KMS-11 (cell line): ENCODE measurements at regions not wholly inside any gene's neighbourhood (a gene's known extent, or its start where the extent isn't known, plus 50 kb on each side); places are given as distances from the start of the nearest gene placed in this dataset.

Source experiments
- H2AFZ ChIP-seq: fragments of 200-600 bp; sonication (generic); 2 replicates; pipeline ENCODE4 v1.6.1; 2016; ENCODE audit warnings: antibody characterized with exemption, mixed run types, low read depth
- H3K27ac ChIP-seq: fragments of 200-600 bp; sonication (generic); 2 replicates; pipeline ENCODE4 v1.6.1; 2016; ENCODE audit warnings: mild to moderate bottlenecking, mixed run types
- H3K27me3 ChIP-seq: fragments of 200-600 bp; sonication (generic); 2 replicates; pipeline ENCODE4 v1.6.1; 2017; ENCODE audit warnings: mild to moderate bottlenecking, low read depth, mixed run types, moderate library complexity; ENCODE audit not compliant: insufficient read depth
- H3K36me3 ChIP-seq: fragments of 200-600 bp; sonication (generic); 2 replicates; pipeline ENCODE4 v1.6.1; 2017; ENCODE audit warnings: mild to moderate bottlenecking, mixed run types; ENCODE audit not compliant: insufficient read depth
- H3K4me1 ChIP-seq: fragments of 200-600 bp; sonication (generic); 2 replicates; pipeline ENCODE4 v1.6.1; 2016; ENCODE audit warnings: mild to moderate bottlenecking, low read depth, mixed run types; ENCODE audit not compliant: poor library complexity, severe bottlenecking
- H3K4me2 ChIP-seq: fragments of 200-600 bp; sonication (generic); 2 replicates; pipeline ENCODE4 v1.7.0; 2016; ENCODE audit warnings: mild to moderate bottlenecking, mixed run types
- H3K4me3 ChIP-seq: fragments of 200-600 bp; sonication (generic); IDR thresholded peaks from 2 replicates; pipeline ENCODE4 v1.6.1; 2017; ENCODE audit warnings: low read depth, low read length, mixed read lengths; ENCODE audit not compliant: insufficient read depth
- H3K79me2 ChIP-seq: fragments of 200-600 bp; sonication (generic); 2 replicates; pipeline ENCODE4 v1.6.1; 2016; ENCODE audit warnings: low read depth, mixed run types; ENCODE audit not compliant: insufficient read depth
- H3K9ac ChIP-seq: fragments of 200-600 bp; sonication (generic); 2 replicates; pipeline ENCODE4 v1.6.1; 2016; ENCODE audit warnings: mild to moderate bottlenecking, mixed run types
- H4K20me1 ChIP-seq: fragments of 200-600 bp; sonication (generic); 2 replicates; pipeline ENCODE4 v1.6.1; 2016; ENCODE audit warnings: mild to moderate bottlenecking, mixed run types; ENCODE audit not compliant: insufficient read depth
- CTCF ChIP-seq: fragments of 200-600 bp; sonication (generic); conservative IDR thresholded peaks from 2 replicates; pipeline ENCODE4 v1.6.1; 2017; ENCODE audit warnings: low read depth, mild to moderate bottlenecking, antibody characterized with exemption, low read length, moderate library complexity, mixed read lengths

- Histone ChIP-seq H3K4me3 (no peak overlapping the region), H4K20me1 (no peaks in the 10 kb centered on the region), H3K4me1 (no peaks in the 10 kb centered on the region), H3K27ac (no peak overlapping the region), H3K4me2 (no peak overlapping the region), H3K36me3 (no peaks in the 10 kb centered on the region), H3K79me2 (no peaks in the 10 kb centered on the region), H3K27me3 (no peaks in the 10 kb centered on the region), H3K9ac (no peak overlapping the region), H2AFZ (no peak overlapping the region)
- TF ChIP-seq CTCF, result no peak
Observed at GRCh38 chr2:122166820-122167219, 411.4 kb downstream of the TSN start.

GRCh38 chr2:122167515-122167914, 412.1 kb downstream of the TSN start:
- Histone ChIP-seq H3K9ac (no peak overlapping the region), H3K36me3 (no peaks in the 10 kb centered on the region), H3K4me1 (no peaks in the 10 kb centered on the region), H3K27ac (no peak overlapping the region), H3K4me2 (no peak overlapping the region), H3K79me2 (no peaks in the 10 kb centered on the region), H3K4me3 (no peak overlapping the region), H2AFZ (no peak overlapping the region), H4K20me1 (no peaks in the 10 kb centered on the region), H3K27me3 (no peaks in the 10 kb centered on the region)
- no peak for TF ChIP-seq CTCF

GRCh38 chr2:122168799-122169198, 413.3 kb downstream of the TSN start:
- H3K36me3 ChIP-seq, result no peaks in the 10 kb centered on the region
- H3K4me2 ChIP-seq, result no peak overlapping the region
- no peaks in the 10 kb centered on the region for H3K79me2 ChIP-seq
- no peak overlapping the region for H3K9ac ChIP-seq
- no peaks in the 10 kb centered on the region for H3K27me3 ChIP-seq
- no peak overlapping the region for H3K27ac ChIP-seq
- H3K4me1 ChIP-seq, result no peaks in the 10 kb centered on the region
- no peaks in the 10 kb centered on the region for H4K20me1 ChIP-seq
- H3K4me3 ChIP-seq, result no peak overlapping the region
- no peak overlapping the region for H2AFZ ChIP-seq
- no peak for TF ChIP-seq CTCF

GRCh38 chr2:122172812-122173211, 417.4 kb downstream of the TSN start:
- H4K20me1 ChIP-seq, result no peaks in the 10 kb centered on the region
- TF ChIP-seq CTCF, result no peak
- H3K36me3 ChIP-seq, result no peaks in the 10 kb centered on the region
- no peak overlapping the region for H3K9ac ChIP-seq
- H3K27me3 ChIP-seq, result no peaks in the 10 kb centered on the region
- no peak overlapping the region for H3K27ac ChIP-seq
- no peak overlapping the region for H3K4me2 ChIP-seq
- no peak overlapping the region for H3K4me3 ChIP-seq
- H3K79me2 ChIP-seq, result no peaks in the 10 kb centered on the region
- H3K4me1 ChIP-seq, result no peaks in the 10 kb centered on the region
- no peak overlapping the region for H2AFZ ChIP-seq

- no peak overlapping the region for H2AFZ ChIP-seq
- H3K27ac ChIP-seq, result no peak overlapping the region
- no peak for TF ChIP-seq CTCF
- no peaks in the 10 kb centered on the region for H3K27me3 ChIP-seq
- H4K20me1 ChIP-seq, result no peaks in the 10 kb centered on the region
- H3K4me3 ChIP-seq, result no peak overlapping the region
- no peak overlapping the region for H3K4me2 ChIP-seq
- H3K9ac ChIP-seq, result no peak overlapping the region
- H3K4me1 ChIP-seq, result no peaks in the 10 kb centered on the region
- no peaks in the 10 kb centered on the region for H3K36me3 ChIP-seq
- H3K79me2 ChIP-seq, result no peaks in the 10 kb centered on the region
Observed at GRCh38 chr2:122174061-122174460, 418.6 kb downstream of the TSN start.
